ENCODE measurements at regions not wholly inside any gene's neighbourhood (a gene's known extent, or its start where the extent isn't known, plus 50 kb on each side); places are given as distances from the start of the nearest gene placed in this dataset.

DNA sequence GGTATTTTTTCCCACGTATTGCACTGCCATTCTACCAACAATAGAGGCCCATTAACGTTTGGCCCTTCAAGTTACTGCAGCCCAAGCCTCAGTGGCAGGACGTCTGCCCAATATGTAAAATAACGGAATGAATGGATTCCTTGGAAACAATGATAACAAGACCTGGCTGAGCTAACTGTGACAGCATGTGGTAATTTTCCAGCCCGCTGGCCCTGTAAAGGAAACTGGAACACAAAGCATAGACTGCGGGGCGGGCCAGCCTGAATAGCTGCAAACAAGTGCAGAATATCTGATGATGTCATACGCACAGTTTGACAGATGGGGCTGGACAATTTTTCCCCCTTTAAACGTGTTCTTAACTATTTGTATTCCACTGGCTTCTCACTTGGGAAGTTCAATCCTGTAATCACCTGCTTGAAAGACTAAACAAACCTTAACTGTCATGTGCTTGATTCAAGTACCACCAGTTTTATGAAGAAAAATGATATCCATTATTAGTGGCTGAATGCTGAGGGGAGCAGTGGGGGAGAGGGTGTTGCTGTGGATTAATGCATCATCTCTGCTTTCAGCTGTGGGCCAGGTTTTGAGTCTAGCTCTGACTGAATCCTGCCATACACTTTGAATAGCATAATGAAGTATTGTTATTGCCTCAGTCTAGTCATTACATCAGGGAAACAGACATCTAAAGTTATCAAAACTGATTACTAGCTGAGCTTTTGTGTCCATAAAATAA is 323.9 kb downstream of the TMEM161B start:
- TF ChIP-seq EZH2 (IDR thresholded peaks at IDR 0.05; ENCODE audit: insufficient read depth, poor library complexity, severe bottlenecking) (no peak), EZH2phosphoT487 (IDR thresholded peaks at IDR 0.05; ENCODE audit: insufficient read depth, low read depth) (no peak)

Measured in GM23248 (cell line).